ELR (cell line): ENCODE measurements at regions not wholly inside any gene's neighbourhood (a gene's known extent, or its start where the extent isn't known, plus 50 kb on each side); places are given as distances from the start of the nearest gene placed in this dataset.

Experiments
- DNase-seq: peaks from one replicate; pipeline ENCODE4 v3.0.0-alpha.2; 2015; ENCODE audit warnings: low read depth

- DNase-seq, result no peak
These were observed 855.6 kb downstream of the C6orf118 start for GRCh38 chr6:164453835-164454234.

- no peak for DNase-seq
These were observed 866.8 kb downstream of the C6orf118 start for GRCh38 chr6:164442572-164442971.

GRCh38 chr6:164439331-164439730 lies 870.1 kb downstream of the C6orf118 start:
- DNase-seq, result no peak

GRCh38 chr6:164436976-164437375 lies 872.4 kb downstream of the C6orf118 start:
- no peak for DNase-seq

- no peak for DNase-seq
These were observed 881.5 kb downstream of the C6orf118 start for GRCh38 chr6:164427728-164428402.

- DNase-seq, result no peak
These were observed 884.9 kb downstream of the C6orf118 start for GRCh38 chr6:164424489-164424888.

GRCh38 chr6:164419099-164419498 lies 890.3 kb downstream of the C6orf118 start:
- no peak for DNase-seq

GRCh38 chr6:164418262-164418588 lies 891.2 kb downstream of the C6orf118 start:
- DNase-seq, result no peak

GRCh38 chr6:164417537-164418261 lies 891.7 kb downstream of the C6orf118 start:
- DNase-seq, result no peak

GRCh38 chr6:164415832-164416563 lies 893.4 kb downstream of the C6orf118 start:
- no peak for DNase-seq

- no peak for DNase-seq
These were observed 894.7 kb downstream of the C6orf118 start for GRCh38 chr6:164414695-164415094.

- no peak for DNase-seq
These were observed 896.8 kb downstream of the C6orf118 start for GRCh38 chr6:164412566-164412965.

- no peak for DNase-seq
These were observed 899.4 kb downstream of the C6orf118 start for GRCh38 chr6:164410017-164410416.

GRCh38 chr6:164409309-164410009 lies 899.9 kb downstream of the C6orf118 start:
- no peak for DNase-seq

GRCh38 chr6:164408868-164409267 lies 900.5 kb downstream of the C6orf118 start:
- no peak for DNase-seq

- DNase-seq, result no peak
These were observed 904.5 kb downstream of the C6orf118 start for GRCh38 chr6:164404812-164405488.

GRCh38 chr6:164401871-164402270 lies 907.5 kb downstream of the C6orf118 start:
- no peak for DNase-seq

- DNase-seq, result no peak
These were observed 910.8 kb downstream of the C6orf118 start for GRCh38 chr6:164398647-164399046.

GRCh38 chr6:164396071-164397047 lies 913.0 kb downstream of the C6orf118 start:
- peak; percentile 1 for DNase-seq

GRCh38 chr6:164379795-164380194 lies 929.6 kb downstream of the C6orf118 start:
- DNase-seq, result peak; percentile 12

- DNase-seq, result no peak
These were observed 931.1 kb downstream of the C6orf118 start for GRCh38 chr6:164378330-164378729.
